ENCODE measurements at regions not wholly inside any gene's neighbourhood (a gene's known extent, or its start where the extent isn't known, plus 50 kb on each side); places are given as distances from the start of the nearest gene placed in this dataset.

- no peak for TF ChIP-seq CTCF (IDR thresholded peaks at IDR 0.05; ENCODE audit: extremely low read depth, missing control alignments)
- DNase-seq (ENCODE audit: low spot score): no peak
Observed at GRCh38 chr5:139733698-139734538, 61.7 kb upstream of the PSD2 start.

- TF ChIP-seq CTCF (IDR thresholded peaks at IDR 0.05; ENCODE audit: extremely low read depth, missing control alignments): no peak
- DNase-seq (ENCODE audit: low spot score): no peak
Observed at GRCh38 chr5:139734539-139734916, 61.1 kb upstream of the PSD2 start.

- no peak for DNase-seq (ENCODE audit: low spot score)
- TF ChIP-seq CTCF (IDR thresholded peaks at IDR 0.05; ENCODE audit: extremely low read depth, missing control alignments): no peak
Observed at GRCh38 chr5:139738193-139739149, 57.1 kb upstream of the PSD2 start.

- DNase-seq (ENCODE audit: low spot score): no peak
- TF ChIP-seq CTCF (IDR thresholded peaks at IDR 0.05; ENCODE audit: extremely low read depth, missing control alignments): no peak
Observed at GRCh38 chr5:139739150-139739974, 56.2 kb upstream of the PSD2 start.

GRCh38 chr5:139740138-139740991, 55.2 kb upstream of the PSD2 start:
- DNase-seq (ENCODE audit: low spot score): peak; percentile 50

More at GRCh38 chr5:139740138-139740991, 55.2 kb upstream of the PSD2 start:
- no peak for TF ChIP-seq CTCF (IDR thresholded peaks at IDR 0.05; ENCODE audit: extremely low read depth, missing control alignments)

Measured in GM20000 (cell line).